ENCODE measurements at regions not wholly inside any gene's neighbourhood (a gene's known extent, or its start where the extent isn't known, plus 50 kb on each side); places are given as distances from the start of the nearest gene placed in this dataset.

DNA sequence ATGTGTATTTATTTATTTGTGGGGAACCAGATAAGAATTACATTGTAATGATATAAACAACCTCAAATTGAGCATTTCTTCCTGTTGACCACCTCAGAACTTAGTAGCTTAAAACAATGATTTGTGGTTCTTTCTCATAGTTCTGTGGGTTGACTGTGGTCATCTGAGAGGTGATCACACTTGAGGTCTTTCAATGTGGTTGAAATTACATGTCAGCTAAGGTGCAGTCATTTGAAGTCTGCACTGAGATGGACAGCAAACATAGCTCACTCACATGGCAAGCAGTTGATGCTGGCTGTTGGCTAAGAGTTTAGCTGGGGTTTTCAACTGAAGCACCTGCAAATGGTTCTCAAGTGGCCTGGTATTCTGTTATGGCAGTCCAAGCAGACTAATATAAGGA, 436.7 kb upstream of the MAP3K7 start:
- H3K4me1 Mint-ChIP-seq (ENCODE audit: low read depth in 2 of 2): no peaks in the 10 kb centered on the region
- H3K4me3 Mint-ChIP-seq: no peak overlapping the region
- H3K27me3 Mint-ChIP-seq: peaks cover 0 to 6% of the 10 kb centered on the region in 2 donors
- peaks cover 5% of the 10 kb centered on the region for H3K9me3 Mint-ChIP-seq
- H3K36me3 Mint-ChIP-seq: no peaks in the 10 kb centered on the region
- no peak overlapping the region for H3K27ac Mint-ChIP-seq
- ATAC-seq (no peak), DNase-seq (ENCODE audit: low spot score) (no peak)

DNA sequence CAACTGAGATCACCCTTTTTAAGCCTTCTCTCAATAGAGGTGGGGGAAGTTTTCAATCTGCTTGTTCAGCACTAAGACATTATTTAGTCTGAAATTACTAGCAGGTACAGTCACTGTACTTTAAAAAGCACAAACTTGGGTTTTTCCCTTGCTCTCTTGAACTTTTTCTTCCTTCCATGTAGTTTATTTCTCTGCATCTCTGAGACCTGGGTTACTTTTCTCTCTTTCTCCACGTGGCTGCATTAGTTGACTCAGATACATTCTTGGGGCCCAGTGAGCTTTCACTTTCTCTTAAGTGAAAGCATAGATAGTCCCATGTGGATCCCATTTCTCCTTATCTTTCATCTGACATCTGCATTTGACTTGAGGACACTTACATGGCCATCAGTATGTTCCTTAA, 433.9 kb upstream of the MAP3K7 start:
- H3K9me3 Mint-ChIP-seq: peaks cover 7% of the 10 kb centered on the region
- H3K27me3 Mint-ChIP-seq: no peaks in the 10 kb centered on the region
- H3K27ac Mint-ChIP-seq: no peak overlapping the region
- DNase-seq (ENCODE audit: low spot score) (no peak), ATAC-seq (no peak)
- no peaks in the 10 kb centered on the region for H3K36me3 Mint-ChIP-seq
- H3K4me1 Mint-ChIP-seq (ENCODE audit: low read depth in 2 of 2): no peaks in the 10 kb centered on the region
- H3K4me3 Mint-ChIP-seq: no peak overlapping the region

DNA sequence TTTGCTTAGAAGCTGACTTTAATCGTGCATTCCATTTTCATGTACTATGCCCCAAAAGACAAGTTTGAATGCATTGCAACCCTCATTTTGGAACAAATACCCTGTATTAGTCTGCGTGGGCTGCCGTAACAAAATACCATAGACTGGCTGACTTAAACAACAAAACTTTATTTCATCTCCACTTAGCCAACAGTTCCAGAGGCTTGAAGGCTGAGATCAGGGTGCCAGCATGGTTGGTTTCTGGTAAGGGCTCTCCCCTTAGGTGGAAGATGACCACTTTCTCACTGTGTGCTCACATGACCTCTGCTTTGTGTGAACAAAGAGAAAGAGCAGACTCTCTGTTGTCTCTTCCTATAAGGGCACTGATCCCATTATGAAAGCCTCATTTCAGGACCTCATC, 431.7 kb upstream of the MAP3K7 start:
- peaks cover 7% of the 10 kb centered on the region for H3K9me3 Mint-ChIP-seq
- H3K27ac Mint-ChIP-seq: no peak overlapping the region

DNA sequence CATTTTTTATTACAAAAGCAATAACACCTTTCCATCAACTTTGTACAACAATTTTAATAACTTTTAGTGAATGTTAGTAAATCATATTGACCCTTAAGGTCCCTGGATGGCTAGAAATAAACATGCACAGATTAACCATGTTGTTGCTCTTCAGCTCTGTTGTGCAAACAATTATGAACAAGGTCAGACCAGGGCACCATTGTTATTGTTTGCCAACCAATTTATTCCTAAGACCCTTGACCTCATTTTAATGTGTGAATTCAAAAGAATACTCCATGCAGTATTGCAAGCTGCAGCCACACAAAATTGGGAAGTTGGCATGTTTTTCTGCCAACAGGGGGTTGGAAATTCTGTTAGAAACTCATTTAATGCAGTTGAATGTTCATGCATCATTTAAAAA, 426.6 kb upstream of the MAP3K7 start:
- no peak overlapping the region for H3K27ac Mint-ChIP-seq
- no peaks in the 10 kb centered on the region for H3K4me1 Mint-ChIP-seq (ENCODE audit: low read depth in 2 of 2)
- no peaks in the 10 kb centered on the region for H3K36me3 Mint-ChIP-seq
- DNase-seq (ENCODE audit: low spot score) (no peak), ATAC-seq (no peak)
- H3K9me3 Mint-ChIP-seq: peaks cover 2% of the 10 kb centered on the region
- H3K4me3 Mint-ChIP-seq: no peak overlapping the region
- H3K27me3 Mint-ChIP-seq: no peaks in the 10 kb centered on the region

More for the DNA sequence above, 431.7 kb upstream of the MAP3K7 start:
- DNase-seq (ENCODE audit: low spot score) (no peak), ATAC-seq (no peak)
- Mint-ChIP-seq H3K4me1 (ENCODE audit: low read depth in 2 of 2) (no peaks in the 10 kb centered on the region), H3K4me3 (no peak overlapping the region), H3K36me3 (no peaks in the 10 kb centered on the region), H3K27me3 (no peaks in the 10 kb centered on the region)

DNA sequence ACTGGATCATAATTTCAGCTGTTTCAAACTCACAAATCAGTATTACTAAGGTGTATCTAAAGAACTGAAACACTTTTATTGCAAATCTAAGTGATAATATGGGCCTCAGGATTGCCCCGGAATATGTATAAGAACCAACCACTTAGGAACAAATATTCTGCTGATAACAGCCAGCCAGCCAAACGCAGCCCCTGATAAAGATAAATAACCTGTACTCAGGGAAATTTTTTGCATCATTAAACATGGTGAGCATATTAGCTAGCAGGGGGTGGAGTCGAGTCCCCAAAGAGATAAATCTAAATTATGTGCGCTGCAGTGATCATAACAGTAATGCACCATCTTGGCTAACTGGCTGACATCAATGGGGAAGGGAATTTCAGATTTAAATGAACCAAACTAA, 410.2 kb upstream of the MAP3K7 start:
- H3K4me1 Mint-ChIP-seq (ENCODE audit: low read depth in 2 of 2): no peaks in the 10 kb centered on the region
- H3K4me3 Mint-ChIP-seq: no peak overlapping the region
- H3K27ac Mint-ChIP-seq: no peak overlapping the region
- H3K27me3 Mint-ChIP-seq: peaks cover 0 to 2% of the 10 kb centered on the region in 2 donors
- ATAC-seq: no peak
- DNase-seq (ENCODE audit: low spot score): no peak
- H3K9me3 Mint-ChIP-seq: no peaks in the 10 kb centered on the region
- H3K36me3 Mint-ChIP-seq: no peaks in the 10 kb centered on the region

DNA sequence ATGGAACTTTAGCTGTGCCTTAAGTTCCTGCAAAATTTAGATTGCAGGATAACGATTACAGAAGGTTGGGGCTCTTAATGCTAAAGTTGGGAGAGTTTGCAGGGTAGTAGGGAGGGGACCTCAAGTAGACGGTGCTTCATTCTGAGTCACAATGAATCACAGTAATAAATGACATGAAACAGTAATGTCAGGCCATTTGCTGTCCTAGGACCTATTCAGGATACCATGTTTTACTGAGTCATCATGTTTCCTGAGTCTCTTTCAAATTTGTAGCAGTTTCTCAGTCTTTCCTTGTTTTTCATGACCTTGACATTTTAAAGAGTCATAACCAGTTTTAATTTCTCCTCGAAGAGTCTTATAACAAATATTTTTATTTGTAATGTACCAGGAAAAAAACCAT, 406.9 kb upstream of the MAP3K7 start:
- ATAC-seq (no peak), DNase-seq (ENCODE audit: low spot score) (no peak)
- Mint-ChIP-seq H3K36me3 (no peaks in the 10 kb centered on the region), H3K9me3 (no peaks in the 10 kb centered on the region), H3K27me3 (peaks cover 0 to 2% of the 10 kb centered on the region in 2 donors), H3K4me1 (ENCODE audit: low read depth in 2 of 2) (no peaks in the 10 kb centered on the region), H3K27ac (no peak overlapping the region), H3K4me3 (no peak overlapping the region)

DNA sequence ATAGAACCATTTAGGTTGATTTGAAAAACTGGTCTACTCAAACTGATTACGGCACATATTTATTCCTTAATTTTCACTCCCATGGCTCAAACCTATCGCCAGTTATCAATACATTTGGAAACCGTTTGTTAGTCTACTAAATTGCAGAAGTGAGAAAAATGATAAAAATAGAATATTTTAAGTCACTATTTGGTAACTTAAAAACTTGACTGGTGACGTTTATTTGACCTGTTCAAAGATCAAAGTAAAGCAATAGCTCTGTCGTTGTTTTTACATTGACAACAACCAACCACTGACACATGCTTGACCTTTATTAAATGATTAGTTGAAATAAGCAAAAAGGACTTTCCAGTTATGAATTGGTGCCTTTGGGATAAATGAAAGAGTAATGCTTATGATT, 402.9 kb upstream of the MAP3K7 start:
- H3K4me3 Mint-ChIP-seq: no peak overlapping the region
- no peak overlapping the region for H3K27ac Mint-ChIP-seq
- no peaks in the 10 kb centered on the region for H3K27me3 Mint-ChIP-seq
- H3K4me1 Mint-ChIP-seq (ENCODE audit: low read depth in 2 of 2): no peaks in the 10 kb centered on the region
- H3K36me3 Mint-ChIP-seq: no peaks in the 10 kb centered on the region
- no peak for ATAC-seq
- DNase-seq (ENCODE audit: low spot score): no peak
- H3K9me3 Mint-ChIP-seq: no peaks in the 10 kb centered on the region

DNA sequence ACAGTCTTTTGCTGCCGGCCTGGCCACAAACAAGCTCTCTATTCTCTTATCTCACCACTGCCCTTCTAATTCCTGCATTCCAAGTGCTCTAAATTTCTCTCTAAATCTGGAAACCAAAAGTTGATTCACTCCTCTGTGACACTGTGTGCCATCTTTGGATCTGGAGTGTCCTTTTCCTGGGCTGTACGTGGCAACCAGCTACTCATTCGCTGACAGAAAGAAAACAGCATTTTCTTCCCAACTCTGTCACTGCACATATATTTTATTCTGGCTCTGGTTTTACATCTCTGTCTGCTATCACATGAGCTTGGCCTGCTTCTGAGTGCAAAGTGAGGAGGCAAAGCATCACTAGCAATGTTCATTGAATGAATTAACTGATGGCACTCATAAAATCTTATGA, 397.2 kb upstream of the MAP3K7 start:
- H3K27me3 Mint-ChIP-seq: no peaks in the 10 kb centered on the region
- ATAC-seq: no peak
- H3K4me1 Mint-ChIP-seq (ENCODE audit: low read depth in 2 of 2): no peaks in the 10 kb centered on the region
- H3K4me3 Mint-ChIP-seq: no peak overlapping the region
- H3K36me3 Mint-ChIP-seq: no peaks in the 10 kb centered on the region
- H3K9me3 Mint-ChIP-seq: no peaks in the 10 kb centered on the region
- no peak for DNase-seq (ENCODE audit: low spot score)
- H3K27ac Mint-ChIP-seq: no peak overlapping the region

DNA sequence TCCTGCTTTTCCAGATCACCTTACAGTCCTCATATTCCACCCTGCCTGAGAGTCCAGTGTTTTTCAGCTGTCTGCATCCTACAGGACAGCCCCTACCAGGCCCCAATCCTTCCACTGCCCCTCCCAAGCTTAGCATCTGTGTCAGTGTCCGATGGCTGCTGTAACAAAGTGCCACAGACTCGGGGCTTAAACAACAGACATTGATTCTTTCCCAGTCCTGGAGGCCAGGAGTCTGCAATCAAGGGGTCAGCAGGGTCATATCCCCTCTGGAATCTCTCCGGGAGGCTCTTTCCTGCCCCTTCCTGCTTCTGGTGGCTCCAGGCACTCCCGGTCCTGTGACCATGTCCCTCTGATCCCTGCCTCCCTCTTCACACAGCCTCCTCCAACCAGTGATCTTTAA, 396.6 kb upstream of the MAP3K7 start:
- H3K27ac Mint-ChIP-seq: no peak overlapping the region
- DNase-seq (ENCODE audit: low spot score) (no peak), ATAC-seq (no peak)
- H3K36me3 Mint-ChIP-seq: no peaks in the 10 kb centered on the region
- no peaks in the 10 kb centered on the region for H3K27me3 Mint-ChIP-seq
- no peak overlapping the region for H3K4me3 Mint-ChIP-seq
- H3K9me3 Mint-ChIP-seq: no peaks in the 10 kb centered on the region
- H3K4me1 Mint-ChIP-seq (ENCODE audit: low read depth in 2 of 2): no peaks in the 10 kb centered on the region

DNA sequence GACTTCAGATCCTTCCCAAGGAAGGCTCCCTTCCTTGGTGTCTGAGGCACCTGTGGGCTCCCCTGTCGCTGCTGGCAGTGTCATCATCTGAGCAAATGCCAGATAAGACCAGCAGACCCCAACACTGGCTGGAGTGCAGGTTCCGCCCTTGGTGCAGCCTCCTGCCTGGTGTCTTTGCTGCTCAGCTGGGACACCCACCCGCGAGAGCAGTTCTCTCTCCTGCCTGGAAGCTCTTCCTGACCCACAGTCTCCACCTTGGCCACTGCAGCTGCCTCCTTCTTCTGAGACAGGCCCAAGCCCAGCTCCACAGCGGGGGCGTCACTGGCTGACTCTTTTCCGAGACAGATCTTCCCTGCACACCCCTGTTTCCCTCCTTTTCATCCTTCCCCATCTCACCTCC, 395.7 kb upstream of the MAP3K7 start:
- H3K36me3 Mint-ChIP-seq: no peaks in the 10 kb centered on the region
- no peak overlapping the region for H3K4me3 Mint-ChIP-seq
- ATAC-seq (no peak), DNase-seq (ENCODE audit: low spot score) (no peak)
- no peaks in the 10 kb centered on the region for H3K27me3 Mint-ChIP-seq
- H3K9me3 Mint-ChIP-seq: no peaks in the 10 kb centered on the region
- H3K27ac Mint-ChIP-seq: no peak overlapping the region
- H3K4me1 Mint-ChIP-seq (ENCODE audit: low read depth in 2 of 2): no peaks in the 10 kb centered on the region

DNA sequence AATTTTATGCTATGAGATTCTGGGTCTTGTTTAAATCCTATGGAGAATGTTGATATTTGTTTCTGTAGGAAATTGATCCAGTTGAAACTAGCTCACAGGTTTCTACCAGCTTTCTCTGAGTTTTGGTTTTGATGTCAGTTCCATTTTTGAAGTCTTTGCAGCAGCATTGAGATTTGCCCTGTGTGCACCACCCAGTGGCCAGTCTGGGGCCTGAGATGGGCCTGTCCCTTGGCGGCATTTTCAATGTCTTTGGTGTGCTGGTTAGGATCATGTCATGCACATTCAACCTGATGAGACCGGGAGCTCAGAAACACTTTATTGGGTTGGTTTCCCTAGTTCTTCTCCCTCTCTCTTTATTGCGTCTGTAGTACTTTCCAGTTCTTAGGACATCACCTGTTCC, 395.2 kb upstream of the MAP3K7 start:
- Mint-ChIP-seq H3K36me3 (no peaks in the 10 kb centered on the region), H3K27me3 (no peaks in the 10 kb centered on the region), H3K27ac (no peak overlapping the region), H3K4me1 (ENCODE audit: low read depth in 2 of 2) (no peaks in the 10 kb centered on the region), H3K4me3 (no peak overlapping the region), H3K9me3 (no peaks in the 10 kb centered on the region)
- ATAC-seq (no peak), DNase-seq (ENCODE audit: low spot score) (no peak)

DNA sequence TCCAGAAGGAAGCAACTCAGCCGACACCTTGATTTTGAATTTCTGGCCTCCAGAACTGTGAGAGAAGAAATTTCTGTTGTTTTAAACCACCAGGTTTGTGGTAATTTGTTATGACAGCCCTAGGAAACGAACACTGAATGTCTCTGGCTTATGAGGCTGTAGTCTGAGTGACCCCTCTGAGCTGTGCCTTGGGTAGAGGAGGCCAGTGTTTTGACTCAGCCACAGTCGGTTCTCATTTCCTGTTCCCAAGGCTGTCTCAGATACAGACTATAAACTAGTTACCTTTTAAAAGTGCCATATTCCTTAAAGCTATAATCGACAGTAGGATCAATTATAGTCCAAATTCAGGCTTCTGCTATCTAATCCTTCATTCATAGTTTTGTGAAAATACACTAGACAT, 391.2 kb upstream of the MAP3K7 start:
- H3K27me3 Mint-ChIP-seq: no peaks in the 10 kb centered on the region
- no peaks in the 10 kb centered on the region for H3K4me1 Mint-ChIP-seq (ENCODE audit: low read depth in 2 of 2)
- ATAC-seq: no peak
- no peak overlapping the region for H3K27ac Mint-ChIP-seq
- no peak for DNase-seq (ENCODE audit: low spot score)
- H3K4me3 Mint-ChIP-seq: no peak overlapping the region
- H3K9me3 Mint-ChIP-seq: peaks cover 5% of the 10 kb centered on the region
- no peaks in the 10 kb centered on the region for H3K36me3 Mint-ChIP-seq

DNA sequence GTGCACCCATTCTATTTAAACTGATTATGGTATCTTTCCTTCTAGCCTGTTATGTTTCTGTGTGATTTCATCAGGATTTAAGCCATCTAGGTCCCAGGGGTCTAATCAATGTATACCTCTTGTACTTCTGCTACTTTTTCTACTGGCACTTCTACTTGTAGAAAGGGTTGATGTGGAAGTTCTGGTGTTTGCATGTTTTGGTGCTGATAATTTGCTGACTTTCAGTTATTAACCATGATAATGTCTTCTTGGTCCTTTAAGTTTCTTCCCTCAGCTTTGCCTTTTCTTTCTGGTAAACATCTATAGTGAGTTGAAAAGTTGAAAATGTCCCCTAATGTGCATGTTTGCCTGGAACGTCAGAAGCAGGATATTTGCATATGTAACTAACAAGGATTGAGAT, 390.6 kb upstream of the MAP3K7 start:
- H3K4me1 Mint-ChIP-seq (ENCODE audit: low read depth in 2 of 2): no peaks in the 10 kb centered on the region
- DNase-seq (ENCODE audit: low spot score) (no peak), ATAC-seq (no peak)
- H3K9me3 Mint-ChIP-seq: peaks cover 5% of the 10 kb centered on the region
- no peak overlapping the region for H3K27ac Mint-ChIP-seq
- H3K36me3 Mint-ChIP-seq: no peaks in the 10 kb centered on the region
- H3K27me3 Mint-ChIP-seq: no peaks in the 10 kb centered on the region
- no peak overlapping the region for H3K4me3 Mint-ChIP-seq

DNA sequence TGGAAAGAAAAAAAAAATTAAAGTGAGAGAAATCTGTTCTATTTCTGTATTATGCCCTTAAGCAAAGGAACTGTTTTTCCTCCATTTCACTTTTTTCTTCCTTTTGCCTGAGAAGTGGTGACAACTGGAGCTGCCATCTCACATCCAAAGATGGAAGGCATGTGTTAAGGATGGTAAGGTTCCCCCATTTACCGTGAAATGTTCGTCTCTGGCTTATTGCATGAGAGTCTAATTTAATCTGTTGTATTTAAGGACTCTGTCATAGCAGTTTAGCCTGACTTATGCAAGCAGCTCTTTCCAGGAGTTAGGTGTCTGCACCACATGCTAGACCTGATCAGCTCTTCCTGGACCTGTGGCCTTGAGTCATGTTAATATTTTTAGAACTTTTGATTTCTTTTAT, 389.5 kb upstream of the MAP3K7 start:
- no peaks in the 10 kb centered on the region for H3K27me3 Mint-ChIP-seq
- H3K9me3 Mint-ChIP-seq: peaks cover 5% of the 10 kb centered on the region

DNA sequence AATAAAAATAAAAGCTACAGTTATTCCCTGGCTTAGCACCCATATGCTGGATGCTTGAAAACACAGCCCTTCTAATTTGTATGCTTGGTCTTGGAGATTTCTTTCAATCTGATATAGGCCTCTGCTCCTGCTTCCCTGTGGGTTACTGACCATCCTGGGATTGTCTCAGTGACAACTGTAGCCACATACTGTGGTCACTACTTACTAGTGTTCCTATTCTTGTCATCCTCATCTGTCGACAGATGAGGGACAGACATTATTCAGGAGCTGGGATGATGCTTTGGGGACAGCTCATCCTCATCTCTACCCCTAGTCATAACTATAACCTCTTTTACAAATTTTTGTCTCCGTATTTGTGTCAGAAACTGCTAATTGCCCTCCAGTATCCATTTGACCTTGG, 388.9 kb upstream of the MAP3K7 start:
- Mint-ChIP-seq H3K4me3 (no peak overlapping the region), H3K36me3 (no peaks in the 10 kb centered on the region), H3K9me3 (peaks cover 5% of the 10 kb centered on the region), H3K27me3 (no peaks in the 10 kb centered on the region), H3K27ac (no peak overlapping the region), H3K4me1 (ENCODE audit: low read depth in 2 of 2) (no peaks in the 10 kb centered on the region)
- DNase-seq (ENCODE audit: low spot score): no peak
- no peak for ATAC-seq

More for the DNA sequence above, 389.5 kb upstream of the MAP3K7 start:
- no peak for DNase-seq (ENCODE audit: low spot score)
- no peaks in the 10 kb centered on the region for H3K36me3 Mint-ChIP-seq
- no peak overlapping the region for H3K27ac Mint-ChIP-seq
- H3K4me1 Mint-ChIP-seq (ENCODE audit: low read depth in 2 of 2): no peaks in the 10 kb centered on the region
- no peak for ATAC-seq
- H3K4me3 Mint-ChIP-seq: no peak overlapping the region

All from natural killer cell treated with Interleukin-12 subunit alpha and Interleukin-12 subunit beta and Interleukin-15 and Interleukin-18, amount 100 ng/mL, for 72 hours (primary cell).